ENCODE measurements at regions not wholly inside any gene's neighbourhood (a gene's known extent, or its start where the extent isn't known, plus 50 kb on each side); places are given as distances from the start of the nearest gene placed in this dataset.

DNA sequence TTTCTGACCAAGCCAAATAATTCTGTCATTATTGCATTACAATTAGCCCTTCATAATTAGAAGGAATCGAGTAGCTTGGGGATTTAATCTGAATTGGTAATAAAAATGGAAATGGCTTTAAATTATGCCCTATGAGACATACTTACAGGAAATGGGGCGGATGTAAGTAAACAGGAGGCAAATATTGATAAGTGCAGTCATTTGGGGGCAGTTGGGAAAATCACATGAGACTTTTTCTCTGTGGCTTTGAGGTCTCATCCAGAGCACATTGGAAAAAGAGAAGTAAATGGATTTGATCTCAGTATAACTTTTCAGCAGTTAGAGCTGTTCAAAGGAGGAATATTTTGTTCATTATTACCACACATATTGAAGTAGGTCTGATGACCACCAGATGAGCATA is 307.8 kb upstream of the POM121L12 start:
- TF ChIP-seq, protein P1, sequence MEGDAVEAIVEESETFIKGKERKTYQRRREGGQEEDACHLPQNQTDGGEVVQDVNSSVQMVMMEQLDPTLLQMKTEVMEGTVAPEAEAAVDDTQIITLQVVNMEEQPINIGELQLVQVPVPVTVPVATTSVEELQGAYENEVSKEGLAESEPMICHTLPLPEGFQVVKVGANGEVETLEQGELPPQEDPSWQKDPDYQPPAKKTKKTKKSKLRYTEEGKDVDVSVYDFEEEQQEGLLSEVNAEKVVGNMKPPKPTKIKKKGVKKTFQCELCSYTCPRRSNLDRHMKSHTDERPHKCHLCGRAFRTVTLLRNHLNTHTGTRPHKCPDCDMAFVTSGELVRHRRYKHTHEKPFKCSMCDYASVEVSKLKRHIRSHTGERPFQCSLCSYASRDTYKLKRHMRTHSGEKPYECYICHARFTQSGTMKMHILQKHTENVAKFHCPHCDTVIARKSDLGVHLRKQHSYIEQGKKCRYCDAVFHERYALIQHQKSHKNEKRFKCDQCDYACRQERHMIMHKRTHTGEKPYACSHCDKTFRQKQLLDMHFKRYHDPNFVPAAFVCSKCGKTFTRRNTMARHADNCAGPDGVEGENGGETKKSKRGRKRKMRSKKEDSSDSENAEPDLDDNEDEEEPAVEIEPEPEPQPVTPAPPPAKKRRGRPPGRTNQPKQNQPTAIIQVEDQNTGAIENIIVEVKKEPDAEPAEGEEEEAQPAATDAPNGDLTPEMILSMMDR (IDR thresholded peaks at IDR 0.05), result no peak
- no peak for TF ChIP-seq POLR2A (IDR thresholded peaks at IDR 0.05)

Measured in lower leg skin (tissue), 3 donors.